ENCODE measurements at regions not wholly inside any gene's neighbourhood (a gene's known extent, or its start where the extent isn't known, plus 50 kb on each side); places are given as distances from the start of the nearest gene placed in this dataset.

DNA sequence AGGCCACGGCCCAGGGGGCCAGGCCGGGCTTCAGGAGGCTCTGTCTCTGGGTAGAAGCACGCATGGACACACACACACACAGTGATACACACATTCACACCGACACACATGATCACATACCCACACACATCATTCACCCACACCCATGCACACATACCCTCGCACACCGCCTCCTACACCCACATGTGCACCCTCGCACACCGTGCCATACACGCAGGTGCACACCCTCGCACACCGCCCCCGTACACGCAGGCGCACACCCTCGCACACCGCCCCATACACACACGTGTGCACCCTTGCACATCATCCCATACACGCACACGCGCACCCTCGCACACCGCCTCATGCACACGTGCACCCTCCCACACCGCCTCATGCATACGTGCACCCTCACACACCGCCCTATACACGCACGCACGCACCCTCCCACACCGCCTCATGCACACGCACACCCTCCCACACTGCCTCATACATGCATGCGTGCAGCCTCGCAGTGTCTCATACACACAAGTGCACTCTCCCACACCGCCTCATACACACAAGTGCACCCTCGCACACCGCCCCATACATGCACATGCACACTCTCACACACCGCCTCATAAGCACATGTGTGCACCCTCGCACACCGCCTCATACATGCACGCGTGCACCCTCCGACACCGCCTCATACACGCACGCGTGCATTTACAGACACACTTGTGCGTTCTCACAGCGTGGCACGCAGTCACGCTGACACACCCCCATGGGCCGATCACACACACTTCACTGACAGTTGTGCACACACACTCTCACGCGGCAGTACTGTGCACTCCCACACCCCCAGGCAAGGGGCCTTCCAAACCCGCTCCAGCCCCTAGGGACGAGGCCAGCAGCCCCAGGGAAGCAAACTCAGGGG lies 128.1 kb downstream of the SIK1 start:
- H3K4me1 ChIP-seq (ENCODE audit: control insufficient read depth, insufficient read depth, low read length, poor library complexity, severe bottlenecking): no peaks in the 10 kb centered on the region
- no peaks in the 10 kb centered on the region for H3K9me3 ChIP-seq (ENCODE audit: control insufficient read depth, low read length)
- no peak for DNase-seq
- no peaks in the 10 kb centered on the region for H3K27me3 ChIP-seq (replicated peaks; ENCODE audit: control insufficient read depth, insufficient read depth, low read length, poor library complexity, severe bottlenecking)
- no peak overlapping the region for H3K4me3 ChIP-seq (ENCODE audit: insufficient read depth, low read depth, low read length, poor library complexity, severe bottlenecking)
- H3K27ac ChIP-seq (ENCODE audit: insufficient read depth, low read length, poor library complexity, severe bottlenecking): no peak overlapping the region
- H3K36me3 ChIP-seq (ENCODE audit: control insufficient read depth, insufficient read depth, low read length): no peaks in the 10 kb centered on the region

DNA sequence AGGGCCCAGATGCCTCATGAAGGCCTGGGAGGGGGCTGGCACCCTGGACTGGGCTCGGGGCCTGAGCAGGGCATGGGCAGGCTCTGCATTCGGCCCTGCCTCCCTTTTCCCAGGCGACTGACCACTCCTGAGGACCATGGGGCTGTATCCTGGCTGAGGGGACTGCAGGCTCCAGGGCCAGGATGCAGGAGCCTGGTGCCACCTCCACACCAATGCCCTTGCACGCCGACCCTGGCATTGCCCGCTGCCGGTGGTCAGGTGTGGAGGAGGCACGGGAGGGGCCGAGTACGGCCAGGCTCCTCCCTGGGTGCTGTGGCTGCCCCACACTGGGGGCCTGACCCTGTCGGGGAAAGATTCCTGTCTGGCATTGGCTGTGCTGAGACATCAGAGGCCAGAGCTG lies 128.9 kb downstream of the SIK1 start:
- DNase-seq: no peak
- H3K4me1 ChIP-seq (ENCODE audit: control insufficient read depth, insufficient read depth, low read length, poor library complexity, severe bottlenecking): no peaks in the 10 kb centered on the region

DNA sequence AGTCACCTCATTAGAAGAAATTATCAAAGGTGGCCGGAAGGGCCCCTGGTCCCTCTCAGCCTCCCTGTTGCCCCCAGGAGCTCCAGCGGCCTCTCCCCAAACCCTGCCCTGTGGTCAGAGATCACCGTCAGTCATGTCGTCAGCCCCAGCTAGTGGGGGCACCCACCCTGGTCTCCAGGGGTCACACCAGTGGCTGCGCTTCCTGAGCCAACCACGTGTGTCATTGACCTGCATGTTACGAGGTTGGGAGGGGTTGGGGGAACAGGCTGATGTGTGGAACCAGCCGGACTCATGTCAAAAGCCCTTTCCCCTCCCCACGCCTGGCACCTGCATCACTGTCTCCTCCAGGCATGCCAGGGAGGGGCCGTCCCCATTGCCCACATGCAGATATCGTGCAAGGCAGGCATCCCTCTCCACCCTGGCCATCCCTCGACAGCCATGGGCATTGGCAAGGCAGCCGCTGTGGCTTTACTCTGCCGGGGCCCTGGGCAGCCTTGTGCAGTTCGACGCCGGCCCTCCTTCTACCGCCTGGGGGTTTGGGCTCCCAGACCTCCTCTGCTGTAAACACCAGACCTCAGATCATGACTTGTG lies 128.7 kb downstream of the CRYAA start:
- H3K27me3 ChIP-seq (replicated peaks; ENCODE audit: control insufficient read depth, insufficient read depth, low read length, poor library complexity, severe bottlenecking): no peaks in the 10 kb centered on the region
- no peak overlapping the region for H3K27ac ChIP-seq (ENCODE audit: insufficient read depth, low read length, poor library complexity, severe bottlenecking)
- H3K4me3 ChIP-seq (ENCODE audit: insufficient read depth, low read depth, low read length, poor library complexity, severe bottlenecking): no peak overlapping the region
- no peaks in the 10 kb centered on the region for H3K36me3 ChIP-seq (ENCODE audit: control insufficient read depth, insufficient read depth, low read length)
- H3K9me3 ChIP-seq (ENCODE audit: control insufficient read depth, low read length): no peaks in the 10 kb centered on the region
- DNase-seq: no peak
- no peaks in the 10 kb centered on the region for H3K4me1 ChIP-seq (ENCODE audit: control insufficient read depth, insufficient read depth, low read length, poor library complexity, severe bottlenecking)

More for the DNA sequence above, 128.9 kb downstream of the SIK1 start:
- Histone ChIP-seq H3K27me3 (replicated peaks; ENCODE audit: control insufficient read depth, insufficient read depth, low read length, poor library complexity, severe bottlenecking) (no peaks in the 10 kb centered on the region), H3K4me3 (ENCODE audit: insufficient read depth, low read depth, low read length, poor library complexity, severe bottlenecking) (no peak overlapping the region), H3K36me3 (ENCODE audit: control insufficient read depth, insufficient read depth, low read length) (no peaks in the 10 kb centered on the region), H3K27ac (ENCODE audit: insufficient read depth, low read length, poor library complexity, severe bottlenecking) (no peak overlapping the region), H3K9me3 (ENCODE audit: control insufficient read depth, low read length) (no peaks in the 10 kb centered on the region)

DNA sequence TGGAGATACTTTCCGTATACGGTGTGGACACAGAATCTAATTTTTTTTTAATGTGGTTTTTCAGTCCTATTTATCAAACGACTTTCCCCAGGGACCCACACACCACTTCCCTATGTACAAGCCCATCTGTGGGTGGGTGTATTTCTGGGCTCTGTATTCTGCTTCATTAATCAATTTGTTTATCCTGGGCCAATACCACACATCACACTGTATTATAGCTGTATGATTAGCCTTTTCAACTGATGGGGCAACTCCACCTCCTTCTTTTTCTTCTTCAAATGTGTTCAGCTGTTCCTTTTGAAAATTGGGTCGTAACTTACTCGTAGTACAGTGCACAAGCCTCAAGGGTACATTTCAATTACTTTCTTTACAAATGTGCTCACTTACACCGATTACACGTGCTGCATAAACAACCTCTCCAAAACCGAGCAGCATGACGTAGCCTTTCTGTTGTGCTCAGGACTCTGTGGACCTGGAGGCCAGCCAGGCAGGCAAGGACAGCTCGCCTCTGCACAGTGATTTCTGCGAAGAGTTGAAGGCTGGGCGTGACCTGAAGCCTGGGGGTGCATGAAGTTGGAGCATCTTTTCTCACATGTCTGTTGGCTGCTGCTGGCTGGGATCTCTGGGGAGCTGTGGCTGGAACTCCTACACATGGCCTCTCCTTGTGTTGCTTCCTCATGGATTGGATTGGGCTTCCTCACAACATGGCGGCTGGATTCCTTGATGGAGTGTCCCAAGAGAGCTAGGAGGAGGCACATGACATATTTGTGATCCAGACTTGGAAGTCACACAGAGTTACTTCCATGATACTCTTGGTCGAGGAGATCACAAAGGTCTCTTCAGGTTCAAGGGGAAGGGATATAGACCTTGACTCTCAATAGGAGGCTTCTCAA lies 126.5 kb downstream of the CRYAA start:
- H3K27me3 ChIP-seq (replicated peaks; ENCODE audit: control insufficient read depth, insufficient read depth, low read length, poor library complexity, severe bottlenecking): no peaks in the 10 kb centered on the region
- no peak for DNase-seq
- H3K4me3 ChIP-seq (ENCODE audit: insufficient read depth, low read depth, low read length, poor library complexity, severe bottlenecking): no peak overlapping the region
- no peaks in the 10 kb centered on the region for H3K36me3 ChIP-seq (ENCODE audit: control insufficient read depth, insufficient read depth, low read length)
- no peaks in the 10 kb centered on the region for H3K9me3 ChIP-seq (ENCODE audit: control insufficient read depth, low read length)
- no peaks in the 10 kb centered on the region for H3K4me1 ChIP-seq (ENCODE audit: control insufficient read depth, insufficient read depth, low read length, poor library complexity, severe bottlenecking)
- H3K27ac ChIP-seq (ENCODE audit: insufficient read depth, low read length, poor library complexity, severe bottlenecking): no peak overlapping the region

DNA sequence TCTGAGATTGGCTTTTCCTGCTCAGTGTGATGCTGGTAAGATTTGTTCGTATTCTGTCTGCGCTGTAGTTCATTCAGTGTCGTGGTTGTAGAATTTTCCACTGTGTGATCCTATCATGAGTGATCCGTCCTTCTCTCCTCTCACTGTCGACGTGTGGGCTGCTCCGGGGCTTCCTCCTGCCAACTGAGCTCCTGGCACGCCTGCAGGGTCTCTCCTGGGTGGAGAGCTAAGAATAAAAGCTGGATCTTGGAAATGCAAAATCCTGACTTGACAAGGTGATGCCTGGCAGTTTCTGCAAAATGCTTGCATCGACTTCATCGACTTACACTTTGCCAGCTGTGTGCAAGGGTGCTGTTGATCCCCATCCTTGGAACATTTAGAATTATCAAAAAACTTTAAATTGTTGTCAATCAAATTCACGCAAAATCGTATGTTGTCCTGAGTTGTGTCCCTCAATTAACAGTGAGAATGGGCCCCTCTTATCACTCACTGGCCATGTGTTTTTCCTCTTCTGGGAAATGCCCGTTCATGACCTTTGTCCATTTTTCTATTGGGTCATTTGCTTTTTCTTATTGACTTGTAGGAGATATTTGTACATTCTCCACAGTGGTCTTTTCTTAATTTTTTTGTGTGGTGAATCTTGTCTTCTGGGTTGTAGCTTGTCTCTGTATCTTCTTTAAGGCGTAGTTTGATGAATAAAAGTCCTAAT lies 125.5 kb downstream of the CRYAA start:
- no peak for DNase-seq
- Histone ChIP-seq H3K4me1 (ENCODE audit: control insufficient read depth, insufficient read depth, low read length, poor library complexity, severe bottlenecking) (no peaks in the 10 kb centered on the region), H3K27ac (ENCODE audit: insufficient read depth, low read length, poor library complexity, severe bottlenecking) (no peak overlapping the region), H3K27me3 (replicated peaks; ENCODE audit: control insufficient read depth, insufficient read depth, low read length, poor library complexity, severe bottlenecking) (no peaks in the 10 kb centered on the region), H3K4me3 (ENCODE audit: insufficient read depth, low read depth, low read length, poor library complexity, severe bottlenecking) (no peak overlapping the region), H3K9me3 (ENCODE audit: control insufficient read depth, low read length) (no peaks in the 10 kb centered on the region), H3K36me3 (ENCODE audit: control insufficient read depth, insufficient read depth, low read length) (no peaks in the 10 kb centered on the region)

DNA sequence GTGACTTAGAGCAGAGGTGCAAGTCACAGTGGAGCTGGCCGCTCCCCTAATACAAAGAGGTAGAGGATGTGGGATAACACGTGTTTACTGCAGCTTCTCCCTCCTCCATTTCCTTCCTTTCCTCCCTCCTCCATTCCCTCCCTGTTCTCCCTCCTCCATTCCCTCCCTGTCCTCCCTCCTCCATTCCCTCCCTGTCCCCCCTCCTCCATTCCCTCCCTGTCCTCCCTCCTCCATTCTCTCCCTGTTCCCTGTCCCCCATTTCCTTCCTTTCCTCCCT lies 124.0 kb downstream of the CRYAA start:
- Histone ChIP-seq H3K4me3 (ENCODE audit: insufficient read depth, low read depth, low read length, poor library complexity, severe bottlenecking) (no peak overlapping the region), H3K9me3 (ENCODE audit: control insufficient read depth, low read length) (no peaks in the 10 kb centered on the region), H3K4me1 (ENCODE audit: control insufficient read depth, insufficient read depth, low read length, poor library complexity, severe bottlenecking) (no peaks in the 10 kb centered on the region), H3K27ac (ENCODE audit: insufficient read depth, low read length, poor library complexity, severe bottlenecking) (no peak overlapping the region), H3K36me3 (ENCODE audit: control insufficient read depth, insufficient read depth, low read length) (no peaks in the 10 kb centered on the region), H3K27me3 (replicated peaks; ENCODE audit: control insufficient read depth, insufficient read depth, low read length, poor library complexity, severe bottlenecking) (no peaks in the 10 kb centered on the region)
- no peak for DNase-seq

DNA sequence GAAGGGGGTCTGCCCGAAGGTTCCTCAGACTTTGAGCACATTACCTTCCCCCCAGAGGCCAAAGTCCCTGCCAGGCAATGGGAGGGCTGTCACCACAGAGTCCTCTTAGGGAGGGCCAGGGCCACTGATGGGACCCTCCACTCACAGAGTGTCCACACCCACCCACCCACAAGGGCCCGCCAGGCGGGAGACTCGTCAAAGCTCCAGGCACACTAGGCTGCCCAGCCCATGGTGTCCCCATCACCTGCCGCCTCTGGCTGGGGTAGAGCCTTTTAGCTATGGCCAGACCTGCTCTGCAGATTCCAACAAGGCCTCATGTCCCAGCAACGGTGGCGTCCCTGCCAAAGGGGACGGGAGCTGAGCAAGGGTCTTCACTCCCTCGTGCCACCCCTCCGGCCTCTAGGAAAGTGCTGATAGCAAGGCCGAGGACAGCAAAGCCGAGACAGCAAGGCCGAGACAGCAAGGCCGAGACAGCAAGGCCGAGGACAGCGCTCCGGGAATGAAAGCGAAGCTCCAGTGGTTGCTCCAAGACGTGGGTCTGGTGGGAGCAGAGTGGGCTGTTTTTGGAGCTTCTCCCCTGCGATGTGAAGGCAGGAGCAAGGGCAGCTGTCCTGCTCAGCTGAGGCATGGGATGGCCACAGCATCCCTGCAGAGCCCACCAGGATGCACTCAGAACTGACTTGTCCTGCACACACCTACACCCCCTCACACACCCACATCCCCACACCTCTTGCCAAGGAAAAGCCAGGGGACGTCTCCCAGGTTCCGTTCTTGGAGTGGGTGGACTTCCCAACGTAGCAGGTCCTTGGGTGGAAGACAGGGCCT lies 123.4 kb downstream of the CRYAA start:
- Histone ChIP-seq H3K27me3 (replicated peaks; ENCODE audit: control insufficient read depth, insufficient read depth, low read length, poor library complexity, severe bottlenecking) (no peaks in the 10 kb centered on the region), H3K4me3 (ENCODE audit: insufficient read depth, low read depth, low read length, poor library complexity, severe bottlenecking) (no peak overlapping the region), H3K4me1 (ENCODE audit: control insufficient read depth, insufficient read depth, low read length, poor library complexity, severe bottlenecking) (no peaks in the 10 kb centered on the region), H3K36me3 (ENCODE audit: control insufficient read depth, insufficient read depth, low read length) (no peaks in the 10 kb centered on the region), H3K9me3 (ENCODE audit: control insufficient read depth, low read length) (no peaks in the 10 kb centered on the region), H3K27ac (ENCODE audit: insufficient read depth, low read length, poor library complexity, severe bottlenecking) (no peak overlapping the region)
- no peak for DNase-seq

DNA sequence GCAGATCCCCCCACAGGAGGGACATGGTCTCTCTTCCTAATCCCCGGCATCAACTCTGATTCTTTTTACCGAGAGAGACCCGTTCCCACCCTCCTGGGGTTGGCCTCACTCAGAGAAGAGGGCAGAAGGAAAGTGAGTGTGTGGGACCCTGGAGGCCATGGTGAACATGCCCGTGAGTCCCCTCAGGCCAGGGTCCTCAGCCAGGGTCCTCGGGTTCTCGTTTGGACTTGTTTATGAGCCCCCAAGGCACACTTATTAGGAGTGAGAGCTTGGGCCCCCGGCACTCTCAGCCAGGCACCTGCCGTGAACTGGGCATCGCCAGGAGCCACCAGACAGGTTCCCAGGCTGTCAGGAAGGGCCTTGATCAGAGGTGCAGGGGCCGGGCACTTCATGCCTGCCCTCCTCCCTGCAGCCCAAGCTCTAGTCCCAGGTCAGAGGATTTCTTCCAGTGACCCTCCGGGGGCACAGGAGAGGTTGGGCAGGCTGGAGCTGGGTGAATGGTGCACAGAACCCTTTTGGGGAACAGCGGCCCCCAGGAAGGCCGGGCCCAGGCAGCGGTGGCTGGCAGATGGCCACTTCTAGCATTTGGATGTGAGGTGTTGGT lies 122.6 kb downstream of the CRYAA start:
- no peak for DNase-seq
- Histone ChIP-seq H3K36me3 (ENCODE audit: control insufficient read depth, insufficient read depth, low read length) (no peaks in the 10 kb centered on the region), H3K27me3 (replicated peaks; ENCODE audit: control insufficient read depth, insufficient read depth, low read length, poor library complexity, severe bottlenecking) (no peaks in the 10 kb centered on the region), H3K4me1 (ENCODE audit: control insufficient read depth, insufficient read depth, low read length, poor library complexity, severe bottlenecking) (no peaks in the 10 kb centered on the region), H3K27ac (ENCODE audit: insufficient read depth, low read length, poor library complexity, severe bottlenecking) (no peak overlapping the region), H3K9me3 (ENCODE audit: control insufficient read depth, low read length) (no peaks in the 10 kb centered on the region), H3K4me3 (ENCODE audit: insufficient read depth, low read depth, low read length, poor library complexity, severe bottlenecking) (no peak overlapping the region)
